ENCODE measurements at regions not wholly inside any gene's neighbourhood (a gene's known extent, or its start where the extent isn't known, plus 50 kb on each side); places are given as distances from the start of the nearest gene placed in this dataset.

DNA sequence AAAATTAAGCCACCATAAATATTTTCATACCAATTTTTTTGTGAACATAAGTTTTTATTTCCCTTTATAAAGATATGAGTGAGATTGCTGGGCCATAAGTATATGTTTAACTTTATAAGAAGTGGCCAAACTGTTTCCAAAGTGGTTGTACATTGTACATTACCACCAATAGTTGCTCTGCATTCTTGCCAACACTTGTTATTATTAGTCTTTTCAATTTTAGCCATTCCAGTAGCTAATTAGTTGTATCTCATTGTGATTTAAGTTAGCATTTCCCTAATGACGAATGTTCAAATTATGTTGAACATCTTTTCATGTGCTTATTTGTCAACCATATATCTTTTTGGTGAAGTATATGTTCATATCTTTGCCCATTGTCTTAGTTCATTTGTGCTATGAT lies 64.0 kb upstream of the DNAH14 start:
- TF ChIP-seq, protein P1, sequence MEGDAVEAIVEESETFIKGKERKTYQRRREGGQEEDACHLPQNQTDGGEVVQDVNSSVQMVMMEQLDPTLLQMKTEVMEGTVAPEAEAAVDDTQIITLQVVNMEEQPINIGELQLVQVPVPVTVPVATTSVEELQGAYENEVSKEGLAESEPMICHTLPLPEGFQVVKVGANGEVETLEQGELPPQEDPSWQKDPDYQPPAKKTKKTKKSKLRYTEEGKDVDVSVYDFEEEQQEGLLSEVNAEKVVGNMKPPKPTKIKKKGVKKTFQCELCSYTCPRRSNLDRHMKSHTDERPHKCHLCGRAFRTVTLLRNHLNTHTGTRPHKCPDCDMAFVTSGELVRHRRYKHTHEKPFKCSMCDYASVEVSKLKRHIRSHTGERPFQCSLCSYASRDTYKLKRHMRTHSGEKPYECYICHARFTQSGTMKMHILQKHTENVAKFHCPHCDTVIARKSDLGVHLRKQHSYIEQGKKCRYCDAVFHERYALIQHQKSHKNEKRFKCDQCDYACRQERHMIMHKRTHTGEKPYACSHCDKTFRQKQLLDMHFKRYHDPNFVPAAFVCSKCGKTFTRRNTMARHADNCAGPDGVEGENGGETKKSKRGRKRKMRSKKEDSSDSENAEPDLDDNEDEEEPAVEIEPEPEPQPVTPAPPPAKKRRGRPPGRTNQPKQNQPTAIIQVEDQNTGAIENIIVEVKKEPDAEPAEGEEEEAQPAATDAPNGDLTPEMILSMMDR (conservative IDR thresholded peaks at IDR 0.05), result no peak
- TF ChIP-seq EZH2 (IDR thresholded peaks at IDR 0.05; ENCODE audit: low read depth), result no peak
